Prostate gland (tissue), 2 donors: ENCODE measurements at regions not wholly inside any gene's neighbourhood (a gene's known extent, or its start where the extent isn't known, plus 50 kb on each side); places are given as distances from the start of the nearest gene placed in this dataset.

Experiments
- DNase-seq: peaks from one replicate; pipeline ENCODE4 v3.0.0-alpha.2; 2019; ENCODE audit warnings: low spot score
- H3K27ac ChIP-seq, 2 donors: fragments of 200-600 bp; sonication (generic); 2 replicates each; pipeline ENCODE4 v1.5.1; 2017 to 2019
- H3K27me3 ChIP-seq: fragments of 200-600 bp; sonication (generic); replicated peaks from 2 replicates; pipeline ENCODE4 v1.5.1; 2019; ENCODE audit not compliant: insufficient read depth
- H3K36me3 ChIP-seq, 2 donors: fragments of 200-600 bp; sonication (generic); 1 replicate in 1 of 2; 2 replicates in 1 of 2; pipeline versions ENCODE4 v1.5.1 to v1.8.1; 2017 to 2019
- H3K4me1 ChIP-seq: fragments of 200-600 bp; sonication (generic); replicated peaks from 2 replicates; pipeline ENCODE4 v1.5.1; 2019
- H3K4me3 ChIP-seq, 2 donors: fragments of 200-600 bp; sonication (generic); 2 replicates each; pipeline ENCODE4 v1.5.1; 2017 to 2019
- H3K9me3 ChIP-seq: fragments of 200-600 bp; sonication (generic); 2 replicates; pipeline ENCODE4 v1.5.1; 2017
- CTCF ChIP-seq, 4 experiments: fragments of 200-600 bp in 2 of 4; fragments of 450-650 bp in 2 of 4; sonication (generic) in 2 of 4; IDR thresholded peaks; 1 replicate in 3 of 4; 2 replicates in 1 of 4; pipeline ENCODE4 v1.5.1; 2016 to 2019; ENCODE audit warnings: antibody characterized with exemption in 4 of 4, mild to moderate bottlenecking in 2 of 4, moderate library complexity in 2 of 4
- POLR2A ChIP-seq: fragments of 450-650 bp; IDR thresholded peaks from one replicate; pipeline ENCODE4 v1.6.1; 2016; ENCODE audit warnings: antibody characterized with exemption, mild to moderate bottlenecking
- POLR2AphosphoS5 ChIP-seq: sonication (generic); formaldehyde crosslinking; IDR thresholded peaks from one replicate; pipeline ENCODE4 v1.6.1; 2017; ENCODE audit warnings: antibody characterized with exemption
- WGBS: methylation state at CpG from one replicate; pipeline ENCODE4 v1.1.5; 2018; 5-methylcytosine and 5-hydroxymethylcytosine counted together
- intact Hi-C: fragments of 100-400 bp; cut with DNase I; formaldehyde crosslinking; loops from one replicate; pipeline ENCODE4 v1.14.2; 2022

- no peak for TF ChIP-seq POLR2A
- TF ChIP-seq POLR2AphosphoS5, result no peak
- H3K4me3 ChIP-seq, result no peak overlapping the region
- H3K27me3 ChIP-seq, result no peaks in the 10 kb centered on the region
- 89% methylated on average over 1 of the region's 1 CpG for WGBS
- intact Hi-C loops, result no loop called here
- H3K9me3 ChIP-seq, result no peaks in the 10 kb centered on the region
- H3K27ac ChIP-seq, result peak overlapping the region in 1 of 2 donors; percentile 38
- H3K36me3 ChIP-seq, result no peaks in the 10 kb centered on the region
- no peaks in the 10 kb centered on the region for H3K4me1 ChIP-seq
- no peak for DNase-seq
Measured at GRCh38 chr5:67257077-67257476, 60.5 kb upstream of the CD180 start.

- no peak overlapping the region for H3K27ac ChIP-seq
- H3K36me3 ChIP-seq, result no peaks in the 10 kb centered on the region
- H3K9me3 ChIP-seq, result no peaks in the 10 kb centered on the region
- no peak for DNase-seq
- no peak for TF ChIP-seq CTCF (IDR thresholded peaks at IDR 0.05)
- H3K4me3 ChIP-seq, result no peak overlapping the region
- intact Hi-C loops, result no loop called here
- WGBS, result 97% methylated on average over 1 of the region's 1 CpG
- no peaks in the 10 kb centered on the region for H3K27me3 ChIP-seq
- H3K4me1 ChIP-seq, result no peaks in the 10 kb centered on the region
Measured at GRCh38 chr5:67255881-67256280, 59.3 kb upstream of the CD180 start.

GRCh38 chr5:67253911-67254310 lies 57.3 kb upstream of the CD180 start:
- no peak for DNase-seq
- Histone ChIP-seq H3K27ac (no peak overlapping the region), H3K9me3 (no peaks in the 10 kb centered on the region), H3K27me3 (no peaks in the 10 kb centered on the region), H3K4me1 (no peaks in the 10 kb centered on the region), H3K4me3 (no peak overlapping the region), H3K36me3 (no peaks in the 10 kb centered on the region)
- intact Hi-C loops, result no loop called here
- TF ChIP-seq POLR2A (no peak), CTCF (IDR thresholded peaks at IDR 0.05) (no peak), POLR2AphosphoS5 (no peak)
- 75% methylated on average over 2 of the region's 2 CpGs for WGBS

GRCh38 chr5:67249590-67249895 lies 52.9 kb upstream of the CD180 start:
- peak overlapping the region; percentile 12 to 55 for H3K27ac ChIP-seq
- DNase-seq, result no peak

GRCh38 chr5:67248703-67249589 lies 52.3 kb upstream of the CD180 start:
- intact Hi-C loops, result loop anchor here (5.0 to 10.0 kb wide), 7 partner anchors 53 to 1716 kb away; no protein-coding TSS in a partner anchor
- Histone ChIP-seq H3K36me3 (no peaks in the 10 kb centered on the region), H3K27me3 (no peaks in the 10 kb centered on the region), H3K4me3 (no peak overlapping the region), H3K4me1 (peaks cover 3% of the 10 kb centered on the region), H3K9me3 (no peaks in the 10 kb centered on the region), H3K27ac (peak overlapping the region; percentile 12 to 55)
- peak; percentile 93 for DNase-seq
- TF ChIP-seq CTCF (IDR thresholded peaks at IDR 0.05), result no peak
- TF ChIP-seq POLR2AphosphoS5, result peak; percentile 91
- TF ChIP-seq POLR2A, result no peak
- WGBS, result 11% methylated on average over 5 of the region's 5 CpGs

More at GRCh38 chr5:67249590-67249895, 52.9 kb upstream of the CD180 start:
- peaks cover 3% of the 10 kb centered on the region for H3K4me1 ChIP-seq
- no peaks in the 10 kb centered on the region for H3K27me3 ChIP-seq
- WGBS, result 9% methylated on average over 3 of the region's 3 CpGs
- H3K9me3 ChIP-seq, result no peaks in the 10 kb centered on the region
- no peak for TF ChIP-seq POLR2A
- TF ChIP-seq POLR2AphosphoS5, result no peak
- TF ChIP-seq CTCF (IDR thresholded peaks at IDR 0.05), result no peak
- H3K36me3 ChIP-seq, result no peaks in the 10 kb centered on the region
- H3K4me3 ChIP-seq, result no peak overlapping the region
- intact Hi-C loops, result loop anchor here (5.0 to 10.0 kb wide), 7 partner anchors 53 to 1715 kb away; no protein-coding TSS in a partner anchor
